ENCODE measurements at regions not wholly inside any gene's neighbourhood (a gene's known extent, or its start where the extent isn't known, plus 50 kb on each side); places are given as distances from the start of the nearest gene placed in this dataset.

DNA sequence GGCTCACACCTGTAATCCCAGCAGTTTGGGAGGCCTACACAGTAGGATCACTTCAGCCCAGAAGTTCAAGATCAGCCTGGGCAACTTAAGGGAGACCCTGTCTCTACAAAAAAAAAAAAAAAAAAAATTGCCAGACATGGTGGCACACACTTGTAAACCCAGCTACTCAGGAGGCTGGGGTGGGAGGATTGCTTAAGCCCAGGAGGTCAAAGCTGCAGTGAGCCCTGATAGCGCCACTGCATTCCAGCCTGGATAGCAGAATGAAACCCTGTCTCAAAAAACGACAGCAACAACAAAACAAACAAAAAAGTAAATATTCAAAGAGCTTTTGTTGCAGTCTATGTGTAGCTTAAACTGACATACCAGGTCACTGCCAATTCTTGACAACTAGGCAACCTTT is 63.1 kb upstream of the TANK start:
- DNase-seq (ENCODE audit: low read depth in 4 of 4, low spot score in 1 of 4): no peak

DNA sequence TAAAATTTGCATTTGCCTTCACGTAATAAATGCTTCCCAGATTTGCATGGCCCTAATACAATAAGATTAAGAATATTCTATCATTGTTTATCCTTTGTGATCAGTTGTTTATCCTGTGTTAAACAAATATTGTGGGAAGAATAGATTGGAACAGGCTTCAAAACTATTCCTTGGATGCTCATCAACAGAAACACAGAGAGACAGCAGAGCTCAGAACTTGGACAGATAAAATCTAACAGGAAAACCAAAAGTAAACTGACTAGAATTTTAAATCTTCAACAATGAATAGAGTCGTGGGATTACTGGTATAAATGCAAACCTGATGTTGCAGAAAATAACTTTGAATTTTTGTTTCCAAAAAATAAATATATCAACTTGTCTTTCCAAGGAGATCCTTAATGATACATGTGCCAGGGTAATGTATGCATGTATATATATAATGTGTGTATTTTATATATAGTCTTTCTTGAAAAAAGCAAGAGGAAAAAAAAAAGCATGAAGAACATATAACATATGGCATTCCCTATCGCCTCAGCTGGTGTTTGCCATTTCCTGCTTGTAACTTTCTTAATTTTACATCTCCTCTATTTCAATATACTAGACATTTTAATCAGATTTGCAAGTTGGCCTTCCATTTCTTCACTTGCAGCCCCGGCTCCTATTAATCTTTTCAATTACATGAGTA is 59.9 kb upstream of the TANK start:
- DNase-seq (ENCODE audit: low read depth in 4 of 4, low spot score in 1 of 4): no peak

DNA sequence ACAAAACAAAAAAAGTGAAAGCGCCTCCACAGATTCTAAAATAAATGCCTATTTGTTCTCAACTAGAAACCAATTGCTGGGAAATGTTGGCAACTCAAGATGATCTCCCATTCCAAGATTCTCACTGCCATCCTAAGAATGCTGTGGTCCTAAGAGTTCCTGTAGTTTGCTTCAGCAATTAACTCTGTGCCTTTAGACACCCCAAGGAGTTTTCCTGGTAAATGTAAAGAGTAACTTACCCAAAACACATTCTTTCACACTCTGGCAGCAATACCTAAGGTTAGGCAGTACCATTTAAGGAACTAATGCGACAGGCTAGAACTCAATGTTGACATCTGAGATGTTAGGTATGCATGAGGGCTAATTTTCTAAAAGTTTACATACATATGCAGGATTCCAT is 58.8 kb upstream of the TANK start:
- DNase-seq (ENCODE audit: low read depth in 4 of 4, low spot score in 1 of 4): no peak

DNA sequence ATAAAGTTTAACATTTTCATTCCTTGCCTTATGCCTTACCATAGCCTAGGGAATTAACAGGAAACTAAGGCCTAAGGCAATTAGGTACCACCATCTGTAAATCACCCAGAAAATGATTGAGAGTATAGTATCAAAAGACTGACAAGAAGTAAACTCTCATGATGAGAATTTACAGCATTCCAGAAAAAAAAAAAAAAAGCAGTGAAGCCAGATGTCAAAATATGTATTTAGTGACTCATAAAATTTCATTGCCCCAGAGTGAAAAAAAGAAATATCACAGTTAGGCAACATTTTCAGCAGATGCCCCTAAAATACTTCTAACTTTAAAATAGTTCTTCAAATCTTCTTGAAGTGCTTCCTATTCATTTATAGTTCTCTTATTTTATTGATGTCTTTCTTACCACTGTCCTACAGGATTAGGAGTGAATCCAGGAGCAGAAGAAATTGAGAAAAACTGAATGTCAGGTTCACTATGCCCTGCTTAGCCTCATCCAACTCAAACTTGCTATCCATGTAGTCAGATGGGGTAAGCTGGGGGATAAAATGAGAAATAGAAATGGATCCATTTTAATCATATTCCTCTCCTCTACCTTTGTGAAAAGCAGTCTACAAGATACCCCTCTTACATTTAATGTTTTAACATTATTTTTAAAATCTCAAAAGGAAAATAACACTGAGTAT is 57.3 kb upstream of the TANK start:
- DNase-seq (ENCODE audit: low read depth in 4 of 4, low spot score in 1 of 4): no peak

DNA sequence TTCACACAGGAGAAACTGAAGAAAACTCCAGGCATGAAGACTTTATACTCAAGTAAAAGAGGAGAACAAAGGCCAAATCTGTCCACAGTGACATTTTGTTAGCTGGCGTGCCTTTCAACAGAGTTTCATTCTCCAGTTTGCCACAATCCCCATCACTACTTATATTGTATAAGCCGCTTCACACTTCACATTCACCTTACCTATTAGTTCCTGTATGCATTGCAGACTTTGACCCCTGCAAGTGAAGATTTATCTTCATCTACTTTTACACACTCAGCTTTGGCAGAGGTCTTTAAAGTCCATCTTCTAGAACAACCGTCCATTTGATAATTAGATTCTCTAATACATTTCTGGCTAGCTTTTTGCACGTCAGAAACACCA is 56.8 kb upstream of the TANK start:
- no peak for DNase-seq (ENCODE audit: low read depth in 4 of 4, low spot score in 1 of 4)

DNA sequence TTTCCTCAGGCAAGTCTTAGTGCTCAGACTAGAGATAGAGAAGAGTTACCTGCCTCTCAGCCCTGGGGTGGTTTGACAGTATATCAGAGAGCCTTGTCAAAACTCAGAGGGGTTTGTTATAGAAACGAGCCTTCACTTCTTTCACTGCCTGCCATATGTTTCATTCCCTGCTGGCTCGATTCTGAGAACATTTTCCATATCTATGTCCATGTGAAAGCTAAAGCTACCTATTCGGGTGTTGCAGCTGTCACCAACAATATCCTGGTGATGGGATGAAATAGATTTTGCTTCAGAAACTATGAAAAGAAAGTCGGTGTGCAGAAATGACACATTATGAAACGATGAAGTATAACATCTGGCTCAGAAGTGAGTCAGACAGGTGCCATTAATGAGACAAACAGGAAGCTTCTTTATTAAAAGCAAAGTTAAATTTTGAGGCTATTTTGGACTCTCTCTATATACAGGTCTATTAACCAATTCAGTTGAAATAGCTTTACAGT is 56.1 kb upstream of the TANK start:
- no peak for DNase-seq (ENCODE audit: low read depth in 4 of 4, low spot score in 1 of 4)

DNA sequence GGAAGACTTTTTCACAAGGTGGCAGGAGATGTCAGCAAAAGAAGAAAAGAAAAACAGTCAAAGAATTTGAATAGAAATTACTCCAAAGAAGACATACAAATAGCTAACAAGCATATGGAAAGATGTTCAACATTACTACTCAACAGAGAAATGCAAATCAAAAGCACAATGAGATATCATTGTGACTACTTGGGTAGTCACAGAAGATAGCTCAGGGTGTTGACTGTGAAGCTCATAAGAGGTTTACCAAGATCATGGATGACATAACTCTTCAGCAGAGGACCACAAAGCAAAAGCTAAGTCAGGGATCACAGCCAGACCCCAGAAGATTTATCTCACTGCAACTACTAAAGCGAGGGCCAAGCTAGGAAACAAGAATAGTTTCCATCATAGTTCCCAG is 53.0 kb upstream of the TANK start:
- DNase-seq (ENCODE audit: low read depth in 4 of 4, low spot score in 1 of 4): no peak

Data from stimulated activated CD4-positive, alpha-beta T cell treated with anti-CD3 and anti-CD28 coated beads, Interleukin-1b, Interleukin-23, amount 100 ng/mL, for 24 hours (primary cell).